ENCODE measurements at regions not wholly inside any gene's neighbourhood (a gene's known extent, or its start where the extent isn't known, plus 50 kb on each side); places are given as distances from the start of the nearest gene placed in this dataset.

DNA sequence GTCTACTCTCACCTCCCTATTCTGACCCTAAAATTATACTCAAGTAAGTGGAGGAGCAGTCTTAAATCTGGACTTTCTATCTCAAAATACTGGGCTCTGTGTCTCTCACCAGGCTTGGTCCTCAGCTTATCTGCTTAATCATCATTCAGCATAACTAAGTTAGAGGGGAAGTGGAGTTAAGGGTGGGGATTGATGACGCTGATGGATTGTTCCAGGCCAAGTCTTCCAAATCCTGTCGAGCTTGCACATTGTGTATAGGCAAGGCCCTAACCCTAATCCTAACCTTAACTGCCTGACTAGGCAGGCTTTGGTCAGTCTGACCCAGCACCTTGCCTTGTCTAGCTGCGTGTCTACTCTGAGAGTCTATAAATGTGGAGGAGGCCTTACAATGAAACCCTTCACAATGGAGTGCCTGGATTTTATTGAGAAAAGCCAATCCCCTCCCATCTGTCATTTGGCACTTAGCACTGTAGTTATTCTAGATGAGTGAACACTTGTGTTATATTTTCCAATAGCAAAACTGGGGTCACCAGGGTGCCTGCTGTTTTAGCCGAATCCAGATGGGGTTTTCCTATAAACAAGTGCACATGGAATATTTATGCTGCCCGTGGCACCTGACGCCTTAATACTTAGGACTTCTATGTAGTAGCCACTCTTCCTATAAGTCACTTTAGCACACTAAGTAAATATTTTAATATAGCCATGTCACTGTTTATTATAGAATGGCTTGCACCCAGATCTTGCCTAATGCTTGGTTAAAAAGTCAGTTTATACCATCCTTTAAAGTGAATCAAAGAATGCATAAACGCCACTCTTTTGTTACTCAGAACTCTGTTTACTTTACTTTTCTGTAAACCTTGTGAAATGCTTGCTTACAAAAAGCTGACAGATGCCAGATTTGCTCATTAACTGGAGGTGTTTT is 193.2 kb upstream of the MYOCD start:
- DNase-seq (ENCODE audit: extremely low spot score) = no peak
- CTCF ChIA-PET = no interaction called here
- TF ChIP-seq NFRKB (IDR thresholded peaks at IDR 0.05) = no peak
- no peak for TF ChIP-seq HDGF (IDR thresholded peaks at IDR 0.05; ENCODE audit: borderline replicate concordance)
- TF ChIP-seq FOXK2 (IDR thresholded peaks at IDR 0.05) = no peak
- no peak for TF ChIP-seq LEF1 (IDR thresholded peaks at IDR 0.05; ENCODE audit: borderline replicate concordance)
- no peak for TF ChIP-seq SP1 (IDR thresholded peaks at IDR 0.05)
- TF ChIP-seq L3MBTL2 (conservative IDR thresholded peaks at IDR 0.05) = no peak
- no peak for TF ChIP-seq FOXM1 (IDR thresholded peaks at IDR 0.05; ENCODE audit: borderline replicate concordance)
- no peak for TF ChIP-seq BHLHE40 (IDR thresholded peaks at IDR 0.05; ENCODE audit: borderline replicate concordance)
- TF ChIP-seq ZNF384 (IDR thresholded peaks at IDR 0.05) = no peak
- no peak for TF ChIP-seq ARNT (IDR thresholded peaks at IDR 0.05)
- no peak for TF ChIP-seq ELF4 (IDR thresholded peaks at IDR 0.05)
- no peak for TF ChIP-seq CTBP1 (IDR thresholded peaks at IDR 0.05; ENCODE audit: borderline replicate concordance)
- TF ChIP-seq FOXA1 (IDR thresholded peaks at IDR 0.05) = no peak
- TF ChIP-seq SUZ12 (IDR thresholded peaks at IDR 0.05) = no peak
- TF ChIP-seq TARDBP (IDR thresholded peaks at IDR 0.05) = no peak
- TF ChIP-seq, protein P1, sequence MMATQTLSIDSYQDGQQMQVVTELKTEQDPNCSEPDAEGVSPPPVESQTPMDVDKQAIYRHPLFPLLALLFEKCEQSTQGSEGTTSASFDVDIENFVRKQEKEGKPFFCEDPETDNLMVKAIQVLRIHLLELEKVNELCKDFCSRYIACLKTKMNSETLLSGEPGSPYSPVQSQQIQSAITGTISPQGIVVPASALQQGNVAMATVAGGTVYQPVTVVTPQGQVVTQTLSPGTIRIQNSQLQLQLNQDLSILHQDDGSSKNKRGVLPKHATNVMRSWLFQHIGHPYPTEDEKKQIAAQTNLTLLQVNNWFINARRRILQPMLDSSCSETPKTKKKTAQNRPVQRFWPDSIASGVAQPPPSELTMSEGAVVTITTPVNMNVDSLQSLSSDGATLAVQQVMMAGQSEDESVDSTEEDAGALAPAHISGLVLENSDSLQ (IDR thresholded peaks at IDR 0.05) = no peak

DNA sequence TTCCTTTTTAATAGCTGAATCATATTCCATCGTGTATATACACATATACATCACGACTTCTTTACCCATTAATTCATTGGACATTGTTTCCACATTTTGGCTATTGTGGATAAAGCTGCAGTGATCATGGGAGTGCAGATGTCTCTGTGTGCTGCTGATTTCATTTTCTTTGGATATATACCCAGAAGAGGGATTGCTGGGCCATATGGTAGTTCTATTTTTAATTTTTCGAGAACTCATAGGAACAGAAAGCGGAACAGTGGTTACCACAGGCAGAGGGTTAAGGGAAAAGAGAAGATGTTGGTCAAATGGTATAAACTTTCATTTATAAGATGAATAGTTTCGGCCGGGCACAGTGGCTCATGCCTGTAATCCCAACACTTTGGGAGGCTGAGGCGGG is 187.4 kb upstream of the MYOCD start:
- POLR2A ChIA-PET = no interaction called here
- CTCF ChIA-PET = no interaction called here

More for the DNA sequence above, 193.2 kb upstream of the MYOCD start:
- POLR2A ChIA-PET = no interaction called here

DNA sequence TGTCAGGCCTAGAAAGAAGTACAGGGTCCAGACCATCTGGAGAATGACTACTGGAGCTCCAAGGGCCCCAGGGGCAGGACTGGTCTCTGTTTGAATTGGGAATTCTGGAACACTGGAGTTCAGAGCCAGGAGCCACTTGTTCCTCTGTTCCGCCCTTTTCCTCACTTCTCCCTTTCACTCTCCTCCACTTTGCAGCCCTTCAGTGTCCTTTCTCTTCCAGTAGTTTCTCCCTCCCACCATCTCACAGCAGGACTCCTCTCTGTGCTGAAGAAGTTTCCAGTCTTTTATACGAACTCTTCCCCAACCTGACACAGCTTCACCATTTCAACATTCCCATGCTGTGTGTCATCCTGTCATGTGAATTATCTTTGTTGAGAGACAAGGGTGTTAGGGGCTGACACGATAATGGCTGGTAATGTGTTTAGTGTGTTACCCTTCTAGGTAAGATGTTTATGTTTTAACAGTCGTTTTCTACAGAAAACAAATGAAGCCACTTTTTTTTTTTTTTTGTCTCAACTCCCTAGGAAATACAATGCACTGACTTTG is 180.3 kb upstream of the MYOCD start:
- POLR2A ChIA-PET = no interaction called here
- DNase-seq (ENCODE audit: extremely low spot score) = no peak
- CTCF ChIA-PET = no interaction called here
- no peak for TF ChIP-seq ARNT (IDR thresholded peaks at IDR 0.05)
- TF ChIP-seq, protein P1 (IDR thresholded peaks at IDR 0.05) = no peak
- TF ChIP-seq TARDBP (IDR thresholded peaks at IDR 0.05) = no peak
- no peak for TF ChIP-seq FOXM1 (IDR thresholded peaks at IDR 0.05; ENCODE audit: borderline replicate concordance)
- TF ChIP-seq LEF1 (IDR thresholded peaks at IDR 0.05; ENCODE audit: borderline replicate concordance) = no peak
- TF ChIP-seq FOXK2 (IDR thresholded peaks at IDR 0.05) = no peak
- TF ChIP-seq SP1 (IDR thresholded peaks at IDR 0.05) = no peak

More for the DNA sequence above, 187.4 kb upstream of the MYOCD start:
- TF ChIP-seq TARDBP (IDR thresholded peaks at IDR 0.05) (no peak), CTBP1 (IDR thresholded peaks at IDR 0.05; ENCODE audit: borderline replicate concordance) (no peak), SUZ12 (IDR thresholded peaks at IDR 0.05) (no peak), HDGF (IDR thresholded peaks at IDR 0.05; ENCODE audit: borderline replicate concordance) (no peak), SP1 (IDR thresholded peaks at IDR 0.05) (no peak)
- TF ChIP-seq, protein P1 (IDR thresholded peaks at IDR 0.05) = no peak
- no peak for DNase-seq (ENCODE audit: extremely low spot score)

DNA sequence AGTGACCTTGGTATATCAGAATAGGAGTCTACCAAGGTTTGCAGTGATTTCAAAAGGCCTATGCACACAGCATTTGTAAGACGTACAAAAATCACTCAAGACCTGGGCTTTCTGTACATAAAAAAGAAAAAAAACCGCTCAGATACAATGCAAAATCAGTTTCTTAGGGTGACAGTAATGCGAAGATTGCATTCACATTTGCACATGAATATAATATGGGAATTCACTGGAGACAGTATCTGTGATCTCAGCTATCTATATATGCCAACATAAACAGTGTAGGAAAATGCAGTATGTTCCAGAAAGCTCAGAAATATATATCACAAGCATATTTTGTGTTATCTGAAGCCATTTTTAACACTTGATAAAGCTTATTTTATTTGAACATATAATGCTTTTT is 176.4 kb upstream of the MYOCD start:
- DNase-seq (ENCODE audit: extremely low spot score) = no peak
- POLR2A ChIA-PET = no interaction called here
- CTCF ChIA-PET = no interaction called here
- no peak for TF ChIP-seq SUZ12 (IDR thresholded peaks at IDR 0.05)
- TF ChIP-seq FOXM1 (IDR thresholded peaks at IDR 0.05; ENCODE audit: borderline replicate concordance) = no peak
- TF ChIP-seq CTBP1 (IDR thresholded peaks at IDR 0.05; ENCODE audit: borderline replicate concordance) = no peak
- no peak for TF ChIP-seq HDGF (IDR thresholded peaks at IDR 0.05; ENCODE audit: borderline replicate concordance)
- no peak for TF ChIP-seq ZNF384 (IDR thresholded peaks at IDR 0.05)
- no peak for TF ChIP-seq LEF1 (IDR thresholded peaks at IDR 0.05; ENCODE audit: borderline replicate concordance)
- no peak for TF ChIP-seq FOXK2 (IDR thresholded peaks at IDR 0.05)
- TF ChIP-seq ARNT (IDR thresholded peaks at IDR 0.05) = no peak
- TF ChIP-seq BHLHE40 (IDR thresholded peaks at IDR 0.05; ENCODE audit: borderline replicate concordance) = no peak
- no peak for TF ChIP-seq ELF4 (IDR thresholded peaks at IDR 0.05)
- no peak for TF ChIP-seq SP1 (IDR thresholded peaks at IDR 0.05)
- TF ChIP-seq L3MBTL2 (conservative IDR thresholded peaks at IDR 0.05) = no peak
- no peak for TF ChIP-seq FOXA1 (IDR thresholded peaks at IDR 0.05)
- TF ChIP-seq, protein P1 (IDR thresholded peaks at IDR 0.05) = no peak
- TF ChIP-seq NFRKB (IDR thresholded peaks at IDR 0.05) = no peak
- TF ChIP-seq TARDBP (IDR thresholded peaks at IDR 0.05) = no peak

DNA sequence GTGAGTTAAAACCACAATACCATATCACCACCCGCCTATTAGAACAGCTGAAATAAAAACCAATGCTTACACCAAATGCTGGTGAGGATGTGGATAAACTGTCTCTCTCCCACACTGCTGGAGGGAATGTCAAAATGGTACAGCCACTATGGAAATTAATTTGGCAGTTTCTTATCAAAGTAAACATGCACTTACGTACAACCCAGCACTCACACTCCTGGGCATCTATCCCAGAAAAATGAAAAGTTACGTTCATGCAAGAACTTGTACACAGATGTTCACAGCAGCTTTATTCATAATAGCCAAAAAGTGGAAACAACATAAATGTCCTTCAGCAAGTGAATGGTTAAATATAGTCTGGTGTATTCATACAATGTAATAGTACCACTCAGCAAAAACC is 173.2 kb upstream of the MYOCD start:
- no peak for DNase-seq (ENCODE audit: extremely low spot score)
- ChIA-PET CTCF (no interaction called here), POLR2A (no interaction called here)
- TF ChIP-seq SP1 (IDR thresholded peaks at IDR 0.05) (no peak), FOXK2 (IDR thresholded peaks at IDR 0.05) (no peak), ZNF384 (IDR thresholded peaks at IDR 0.05) (no peak), FOXM1 (IDR thresholded peaks at IDR 0.05; ENCODE audit: borderline replicate concordance) (no peak), ARNT (IDR thresholded peaks at IDR 0.05) (no peak), ELF4 (IDR thresholded peaks at IDR 0.05) (no peak), BHLHE40 (IDR thresholded peaks at IDR 0.05; ENCODE audit: borderline replicate concordance) (no peak)
